ENCODE measurements at regions not wholly inside any gene's neighbourhood (a gene's known extent, or its start where the extent isn't known, plus 50 kb on each side); places are given as distances from the start of the nearest gene placed in this dataset.

- ATAC-seq = no peak
- Histone ChIP-seq H3K9me3 (no peaks in the 10 kb centered on the region), H3K4me3 (no peak overlapping the region), H3K36me3 (ENCODE audit: low read depth) (no peaks in the 10 kb centered on the region), H3K4me1 (ENCODE audit: low read depth) (no peaks in the 10 kb centered on the region)
- TF ChIP-seq CTCF (IDR thresholded peaks at IDR 0.05) = no peak
- DNase-seq = no peak
- intact Hi-C loops (cut with DNase I, micrococcal nuclease) = no loop called here
These were observed 74.6 kb upstream of the WSCD2 start for GRCh38 chr12:108054496-108054895.

- ATAC-seq (no peak), DNase-seq (no peak)
- H3K4me3 ChIP-seq = no peak overlapping the region
- no peaks in the 10 kb centered on the region for H3K4me1 ChIP-seq (ENCODE audit: low read depth)
- no peaks in the 10 kb centered on the region for H3K9me3 ChIP-seq
- no peaks in the 10 kb centered on the region for H3K36me3 ChIP-seq (ENCODE audit: low read depth)
- intact Hi-C loops (cut with DNase I, micrococcal nuclease) = no loop called here
- TF ChIP-seq CTCF (IDR thresholded peaks at IDR 0.05) = no peak
These were observed 73.9 kb upstream of the WSCD2 start for GRCh38 chr12:108055141-108055540.

GRCh38 chr12:108060067-108060466, 69.0 kb upstream of the WSCD2 start:
- intact Hi-C loops (cut with DNase I, micrococcal nuclease) = no loop called here
- ATAC-seq = no peak

GRCh38 chr12:108060903-108061302, 68.2 kb upstream of the WSCD2 start:
- DNase-seq (no peak), ATAC-seq (no peak)
- no peaks in the 10 kb centered on the region for H3K36me3 ChIP-seq (ENCODE audit: low read depth)
- no peak for TF ChIP-seq CTCF (IDR thresholded peaks at IDR 0.05)
- H3K4me1 ChIP-seq (ENCODE audit: low read depth) = no peaks in the 10 kb centered on the region
- intact Hi-C loops (cut with DNase I, micrococcal nuclease) = no loop called here
- H3K4me3 ChIP-seq = no peak overlapping the region
- no peaks in the 10 kb centered on the region for H3K9me3 ChIP-seq

More at GRCh38 chr12:108060067-108060466, 69.0 kb upstream of the WSCD2 start:
- Histone ChIP-seq H3K36me3 (ENCODE audit: low read depth) (no peaks in the 10 kb centered on the region), H3K4me3 (no peak overlapping the region), H3K9me3 (no peaks in the 10 kb centered on the region), H3K4me1 (ENCODE audit: low read depth) (no peaks in the 10 kb centered on the region)
- TF ChIP-seq CTCF (IDR thresholded peaks at IDR 0.05) = no peak
- no peak for DNase-seq

- H3K4me1 ChIP-seq (ENCODE audit: low read depth) = no peaks in the 10 kb centered on the region
- no peaks in the 10 kb centered on the region for H3K9me3 ChIP-seq
- DNase-seq = no peak
- no peak for TF ChIP-seq CTCF (IDR thresholded peaks at IDR 0.05)
- no peak overlapping the region for H3K4me3 ChIP-seq
- ATAC-seq = no peak
- no peaks in the 10 kb centered on the region for H3K36me3 ChIP-seq (ENCODE audit: low read depth)
- intact Hi-C loops (cut with DNase I, micrococcal nuclease) = no loop called here
These were observed 65.9 kb upstream of the WSCD2 start for GRCh38 chr12:108063192-108063591.

GRCh38 chr12:108065069-108065468, 64.0 kb upstream of the WSCD2 start:
- Histone ChIP-seq H3K4me1 (ENCODE audit: low read depth) (no peaks in the 10 kb centered on the region), H3K36me3 (ENCODE audit: low read depth) (no peaks in the 10 kb centered on the region), H3K4me3 (no peak overlapping the region), H3K9me3 (no peaks in the 10 kb centered on the region)
- intact Hi-C loops (cut with DNase I, micrococcal nuclease) = no loop called here
- DNase-seq = no peak
- no peak for TF ChIP-seq CTCF (IDR thresholded peaks at IDR 0.05)
- no peak for ATAC-seq
